H9 (cell line): ENCODE measurements at regions not wholly inside any gene's neighbourhood (a gene's known extent, or its start where the extent isn't known, plus 50 kb on each side); places are given as distances from the start of the nearest gene placed in this dataset.
"Not testable (repeated sequence)": the region's sequence is repeated elsewhere in the genome, so short reads cannot be mapped to it uniquely, and the experiment has no call there.

Source experiments
- DNase-seq: peaks from one replicate; pipeline ENCODE4 v3.0.0-alpha.2; 2017
- H2AFZ ChIP-seq: one replicate; pipeline ENCODE4 v1.6.1; 2013; ENCODE audit warnings: mild to moderate bottlenecking, low read length, control low read depth, moderate library complexity
- H2AK5ac ChIP-seq: 2 replicates; pipeline ENCODE4 v1.6.1; 2013; ENCODE audit warnings: low read length, control low read depth, mixed read lengths; ENCODE audit not compliant: insufficient read length
- H2BK120ac ChIP-seq: one replicate; pipeline ENCODE4 v1.6.1; 2013; ENCODE audit warnings: low read depth, mild to moderate bottlenecking, low read length, control low read depth, inconsistent platforms; ENCODE audit not compliant: poor library complexity, severe bottlenecking
- H2BK12ac ChIP-seq: 2 replicates; pipeline ENCODE4 v1.6.1; 2013; ENCODE audit warnings: low read length, control low read depth, mixed read lengths, low read depth; ENCODE audit not compliant: insufficient read length
- H2BK15ac ChIP-seq: 2 replicates; pipeline ENCODE4 v1.6.1; 2013; ENCODE audit warnings: low read depth, low read length, control low read depth
- H2BK20ac ChIP-seq: one replicate; pipeline ENCODE4 v1.6.1; 2013; ENCODE audit warnings: low read depth, mild to moderate bottlenecking, low read length, control low read depth, inconsistent platforms; ENCODE audit not compliant: poor library complexity, severe bottlenecking
- H2BK5ac ChIP-seq: 2 replicates; pipeline ENCODE4 v1.6.1; 2013; ENCODE audit warnings: low read length, control low read depth, mixed read lengths; ENCODE audit not compliant: insufficient read length
- H3K14ac ChIP-seq: 2 replicates; pipeline ENCODE4 v1.6.1; 2013; ENCODE audit warnings: low read length, control low read depth; ENCODE audit not compliant: insufficient read depth
- H3K18ac ChIP-seq: 2 replicates; pipeline ENCODE4 v1.6.1; 2013; ENCODE audit warnings: low read depth, mild to moderate bottlenecking, mixed read lengths, low read length, control low read depth; ENCODE audit not compliant: insufficient read length
- H3K23ac ChIP-seq: 2 replicates; pipeline ENCODE4 v1.6.1; 2013; ENCODE audit warnings: low read length, control low read depth, mixed read lengths, low read depth; ENCODE audit not compliant: insufficient read length
- H3K23me2 ChIP-seq: 2 replicates; pipeline ENCODE4 v1.6.1; 2013; ENCODE audit warnings: low read depth, mild to moderate bottlenecking, mixed read lengths, low read length, control low read depth; ENCODE audit not compliant: insufficient read length, poor library complexity, severe bottlenecking
- H3K27ac ChIP-seq: 2 replicates; pipeline ENCODE4 v1.5.1; 2013; ENCODE audit warnings: low read length, control low read depth, mixed read lengths, low read depth; ENCODE audit not compliant: insufficient read length
- H3K27me3 ChIP-seq: 2 replicates; pipeline ENCODE4 v1.6.1; 2013; ENCODE audit warnings: low read length, control low read depth, inconsistent platforms; ENCODE audit not compliant: insufficient read depth
- H3K4ac ChIP-seq: 2 replicates; pipeline ENCODE4 v1.6.1; 2013; ENCODE audit warnings: low read depth, mild to moderate bottlenecking, control low read depth, inconsistent platforms, low read length, moderate library complexity
- H3K4me1 ChIP-seq: 2 replicates; pipeline ENCODE4 v1.6.1; 2013; ENCODE audit warnings: low read length, control low read depth, inconsistent platforms; ENCODE audit not compliant: insufficient read depth
- H3K4me2 ChIP-seq: 2 replicates; pipeline ENCODE4 v1.6.1; 2013; ENCODE audit warnings: low read length, control low read depth, mixed read lengths; ENCODE audit not compliant: insufficient read length, insufficient read depth
- H3K56ac ChIP-seq: 2 replicates; pipeline ENCODE4 v1.6.1; 2013; ENCODE audit warnings: low read depth, mild to moderate bottlenecking, mixed read lengths, low read length, control low read depth; ENCODE audit not compliant: insufficient read length
- H3K79me1 ChIP-seq: 2 replicates; pipeline ENCODE4 v1.6.1; 2013; ENCODE audit warnings: low read depth, mild to moderate bottlenecking, moderate library complexity, low read length, control low read depth, inconsistent platforms; ENCODE audit not compliant: insufficient read depth, poor library complexity, severe bottlenecking
- H3K79me2 ChIP-seq: 2 replicates; pipeline ENCODE4 v1.6.1; 2013; ENCODE audit warnings: low read length, control low read depth, inconsistent platforms; ENCODE audit not compliant: insufficient read depth
- H3K9ac ChIP-seq: 2 replicates; pipeline ENCODE4 v1.6.1; 2013; ENCODE audit warnings: low read length, control low read depth, mixed read lengths; ENCODE audit not compliant: insufficient read length; ENCODE audit errors: extremely low read depth
- H3K9me3 ChIP-seq: one replicate; pipeline ENCODE4 v1.6.1; 2013; ENCODE audit warnings: low read depth, low read length, inconsistent platforms; ENCODE audit not compliant: control insufficient read depth
- H3T11ph ChIP-seq: one replicate; pipeline ENCODE4 v1.6.1; 2013; ENCODE audit warnings: mild to moderate bottlenecking, low read length, control low read depth, inconsistent platforms
- H4K20me1 ChIP-seq: one replicate; pipeline ENCODE4 v1.6.1; 2013; ENCODE audit not compliant: control insufficient read depth, insufficient read length, insufficient read depth
- H4K5ac ChIP-seq: 2 replicates; pipeline ENCODE4 v1.6.1; 2013; ENCODE audit warnings: low read depth, mild to moderate bottlenecking, mixed read lengths, low read length, control low read depth; ENCODE audit not compliant: insufficient read length
- H4K8ac ChIP-seq: replicated peaks from 2 replicates; pipeline ENCODE4 v1.6.1; 2013; ENCODE audit warnings: low read length, control low read depth, mixed read lengths, low read depth; ENCODE audit not compliant: insufficient read length
- H4K91ac ChIP-seq: 2 replicates; pipeline ENCODE4 v1.6.1; 2013; ENCODE audit warnings: low read depth, mild to moderate bottlenecking, moderate library complexity, mixed read lengths, low read length, control low read depth; ENCODE audit not compliant: insufficient read length
- H3K27ac Mint-ChIP-seq, 3 experiments: 2 replicates in 2 of 3; 3 replicates in 1 of 3; pipeline ENCODE4 v1.8.0; 2020 to 2021; ENCODE audit warnings: mixed read lengths in 3 of 3, mild to moderate bottlenecking in 1 of 3, moderate library complexity in 1 of 3
- H3K27me3 Mint-ChIP-seq: 2 replicates; pipeline ENCODE4 v1.8.0; 2021; ENCODE audit warnings: low read depth, mild to moderate bottlenecking, moderate library complexity, mixed read lengths
- H3K36me3 Mint-ChIP-seq, 3 experiments: 2 replicates in 2 of 3; 3 replicates in 1 of 3; pipeline ENCODE4 v1.8.0; 2020 to 2021; ENCODE audit warnings: low read depth in 3 of 3, mixed read lengths in 3 of 3; ENCODE audit not compliant: insufficient read depth in 1 of 3
- H3K4me1 Mint-ChIP-seq, 2 experiments: 2 replicates each; pipeline ENCODE4 v1.8.0; 2020; ENCODE audit warnings: mixed read lengths in 2 of 2
- H3K4me3 Mint-ChIP-seq, 2 experiments: 2 replicates in 1 of 2; 3 replicates in 1 of 2; pipeline ENCODE4 v1.8.0; 2020 to 2021; ENCODE audit warnings: mild to moderate bottlenecking in 2 of 2, mixed read lengths in 2 of 2, moderate library complexity in 1 of 2
- H3K9me3 Mint-ChIP-seq, 2 experiments: 2 replicates in 1 of 2; 3 replicates in 1 of 2; pipeline ENCODE4 v1.8.0; 2020; ENCODE audit warnings: mild to moderate bottlenecking in 2 of 2, mixed read lengths in 2 of 2, moderate library complexity in 1 of 2
- WGBS: extraction: QIAGEN DNeasy Blood & Tissue Kit; methylation state at CpG from one replicate; pipeline ENCODE4 v1.1.7; 2013; ENCODE audit warnings: missing lambda C conversion rate, low lambda C conversion rate, mixed read lengths; ENCODE audit not compliant: insufficient read length; ENCODE audit errors: extremely low coverage; 5-methylcytosine and 5-hydroxymethylcytosine counted together

DNA sequence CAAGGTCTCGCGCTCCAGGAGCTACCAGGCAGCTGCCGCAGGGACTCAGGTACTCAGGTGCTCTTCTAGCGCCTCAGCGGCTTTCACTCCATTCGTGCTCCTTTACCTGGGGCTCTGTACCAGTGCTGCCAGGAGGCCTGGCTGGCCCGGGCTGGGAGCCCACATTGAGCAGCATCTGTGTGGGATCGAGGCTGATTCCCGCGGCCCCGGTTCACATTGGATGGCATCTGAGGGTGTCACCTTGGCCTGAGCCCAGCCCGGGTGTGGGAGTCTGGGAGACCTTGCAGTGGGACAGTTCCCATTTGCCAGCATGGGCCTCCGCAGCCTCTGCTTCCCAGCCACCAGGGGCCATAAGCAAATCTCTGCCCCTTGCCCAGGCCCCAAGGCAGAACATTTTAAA lies 96.9 kb downstream of the NPIPB11 start:
- not testable (repeated sequence) for H3K23me2 ChIP-seq, H3K18ac ChIP-seq, H3K4me3 Mint-ChIP-seq, H2BK20ac ChIP-seq, H3K9ac ChIP-seq, H3K4me1 Mint-ChIP-seq, H3T11ph ChIP-seq, H3K4me1 ChIP-seq, H3K9me3 Mint-ChIP-seq, H3K27ac ChIP-seq, H3K27ac Mint-ChIP-seq, H4K8ac ChIP-seq, H3K27me3 Mint-ChIP-seq, DNase-seq, H3K27me3 ChIP-seq, H2BK120ac ChIP-seq, H4K91ac ChIP-seq, H4K20me1 ChIP-seq, H4K5ac ChIP-seq, H3K79me1 ChIP-seq, H2BK15ac ChIP-seq, H3K79me2 ChIP-seq, H3K56ac ChIP-seq, H3K4ac ChIP-seq, H2AFZ ChIP-seq, H2BK5ac ChIP-seq, H3K36me3 Mint-ChIP-seq, H3K23ac ChIP-seq, H3K9me3 ChIP-seq, H2BK12ac ChIP-seq, H2AK5ac ChIP-seq, H3K4me2 ChIP-seq, H3K14ac ChIP-seq
- WGBS, result no CpG with 5 or more reads among the region's 13 CpGs
